ENCODE measurements at regions not wholly inside any gene's neighbourhood (a gene's known extent, or its start where the extent isn't known, plus 50 kb on each side); places are given as distances from the start of the nearest gene placed in this dataset.
"Not testable (repeated sequence)": the region's sequence is repeated elsewhere in the genome, so short reads cannot be mapped to it uniquely, and the experiment has no call there.

DNA sequence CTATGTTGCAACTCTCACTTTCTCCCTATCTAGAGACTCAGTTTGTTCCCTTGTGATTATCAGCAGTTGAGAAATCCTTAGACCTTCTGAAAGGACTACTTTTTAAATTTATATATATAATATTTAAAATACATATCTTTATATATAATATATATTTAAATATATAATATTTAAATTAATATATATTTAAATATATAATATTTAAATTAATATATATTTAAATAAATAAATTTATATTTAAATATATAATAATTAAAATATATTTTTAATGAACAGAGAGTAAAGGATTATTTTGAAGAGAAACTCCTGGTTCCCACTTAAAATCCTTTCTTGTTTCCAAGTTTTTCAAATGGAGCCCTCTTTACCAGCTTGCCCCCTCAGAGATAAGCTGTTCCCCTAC is 83.7 kb upstream of the TRIM77 start:
- Histone ChIP-seq H3K4me1 (ENCODE audit: control extremely low read depth in 1 of 4, control insufficient read depth in 4 of 4, insufficient read depth in 4 of 4, low read length in 3 of 4) (no peaks in the 10 kb centered on the region), H3K36me3 (ENCODE audit: control insufficient read depth in 4 of 4, insufficient read depth in 4 of 4, low read length in 3 of 4) (no peaks in the 10 kb centered on the region), H3K27ac (ENCODE audit: insufficient read depth in 1 of 2, low read depth in 1 of 2, low read length in 2 of 2, poor library complexity in 1 of 2, severe bottlenecking in 2 of 2) (no peak overlapping the region), H3K9me3 (ENCODE audit: control extremely low read depth in 1 of 5, control insufficient read depth in 4 of 5, insufficient read depth in 2 of 5, low read depth in 1 of 5, low read length in 4 of 5) (no peaks in the 10 kb centered on the region), H3K27me3 (replicated peaks in 2 of 5; ENCODE audit: control insufficient read depth in 4 of 5, insufficient read depth in 5 of 5, low read length in 4 of 5) (no peaks in the 10 kb centered on the region), H3K4me3 (ENCODE audit: control insufficient read depth in 1 of 7, extremely low read depth in 1 of 7, insufficient read depth in 4 of 7, low read depth in 2 of 7, low read length in 6 of 7) (no peak overlapping the region)
- DNase-seq = no peak
- ChIA-PET POLR2A (interaction anchor here (0.6 kb wide), 1 partner anchor 571 kb away, joined by 3 read pairs; no protein-coding TSS in a partner anchor), CTCF (no interaction called here)

DNA sequence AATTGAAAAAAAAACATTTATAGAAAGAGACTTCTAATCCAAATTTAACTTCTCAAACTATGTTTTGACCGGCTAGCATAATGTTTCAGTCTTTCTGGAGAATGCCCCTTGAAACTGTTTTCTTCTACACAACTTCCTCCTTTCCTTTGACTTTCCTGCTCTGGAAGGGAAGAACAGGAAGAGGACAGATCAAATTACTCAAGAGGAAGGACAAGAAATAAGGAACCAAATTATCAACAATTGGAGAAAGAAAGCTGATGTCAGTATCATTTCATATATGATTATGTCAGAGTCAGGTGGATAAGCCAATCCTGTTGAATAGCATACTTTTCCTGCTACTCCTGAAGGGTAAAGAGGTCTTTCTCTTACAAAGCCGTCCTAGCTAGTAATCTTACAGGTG is 83.2 kb upstream of the TRIM77 start:
- CTCF ChIA-PET = not testable (repeated sequence)
- no CpG with 5 or more reads among the region's 2 CpGs for WGBS (ENCODE audit: insufficient coverage)

DNA sequence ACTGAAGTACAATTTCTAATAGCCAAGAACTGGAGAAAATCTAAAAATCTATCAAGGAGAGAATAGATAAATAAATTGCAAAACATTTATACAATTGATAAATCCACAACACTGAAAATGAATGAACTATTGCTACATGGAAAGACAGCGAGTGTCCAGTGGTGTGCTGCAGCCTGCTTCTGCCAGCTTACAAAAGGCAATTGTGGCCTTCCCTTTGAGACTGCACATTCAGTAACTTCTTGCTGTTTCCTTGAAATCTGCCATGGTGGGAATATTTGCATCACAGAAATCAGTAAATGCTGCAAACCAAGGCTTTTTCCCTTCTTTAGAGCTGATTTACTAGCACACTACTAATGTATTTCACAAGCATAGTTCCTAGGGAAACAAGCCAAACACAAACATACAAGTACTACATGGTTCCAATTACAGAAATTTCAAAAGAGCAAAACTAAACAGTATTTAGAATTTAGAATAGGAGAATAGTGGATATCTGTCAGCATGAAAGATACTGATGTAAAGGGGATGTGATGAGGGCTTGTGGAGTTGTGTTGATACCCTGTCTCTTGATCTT is 76.9 kb upstream of the TRIM77 start:
- Histone ChIP-seq H3K4me1 (ENCODE audit: control extremely low read depth in 1 of 4, control insufficient read depth in 4 of 4, insufficient read depth in 4 of 4, low read length in 3 of 4) (no peaks in the 10 kb centered on the region), H3K27me3 (replicated peaks in 2 of 5; ENCODE audit: control insufficient read depth in 4 of 5, insufficient read depth in 5 of 5, low read length in 4 of 5) (no peaks in the 10 kb centered on the region), H3K4me3 (ENCODE audit: control insufficient read depth in 1 of 7, extremely low read depth in 1 of 7, insufficient read depth in 4 of 7, low read depth in 2 of 7, low read length in 6 of 7) (no peak overlapping the region), H3K9me3 (ENCODE audit: control extremely low read depth in 1 of 5, control insufficient read depth in 4 of 5, insufficient read depth in 2 of 5, low read depth in 1 of 5, low read length in 4 of 5) (no peaks in the 10 kb centered on the region), H3K36me3 (ENCODE audit: control insufficient read depth in 4 of 4, insufficient read depth in 4 of 4, low read length in 3 of 4) (no peaks in the 10 kb centered on the region), H3K27ac (ENCODE audit: insufficient read depth in 1 of 2, low read depth in 1 of 2, low read length in 2 of 2, poor library complexity in 1 of 2, severe bottlenecking in 2 of 2) (no peak overlapping the region)
- 100% methylated on average over 1 of the region's 1 CpG for WGBS (ENCODE audit: insufficient coverage)
- CTCF ChIA-PET = no interaction called here
- POLR2A ChIA-PET = no interaction called here
- no peak for DNase-seq

More for the DNA sequence above, 83.2 kb upstream of the TRIM77 start:
- H3K4me3 ChIP-seq (ENCODE audit: control insufficient read depth in 1 of 7, extremely low read depth in 1 of 7, insufficient read depth in 4 of 7, low read depth in 2 of 7, low read length in 6 of 7); H3K9me3 ChIP-seq (ENCODE audit: control extremely low read depth in 1 of 5, control insufficient read depth in 4 of 5, insufficient read depth in 2 of 5, low read depth in 1 of 5, low read length in 4 of 5); H3K27me3 ChIP-seq (replicated peaks in 2 of 5; ENCODE audit: control insufficient read depth in 4 of 5, insufficient read depth in 5 of 5, low read length in 4 of 5); H3K4me1 ChIP-seq (ENCODE audit: control extremely low read depth in 1 of 4, control insufficient read depth in 4 of 4, insufficient read depth in 4 of 4, low read length in 3 of 4); H3K36me3 ChIP-seq (ENCODE audit: control insufficient read depth in 4 of 4, insufficient read depth in 4 of 4, low read length in 3 of 4); POLR2A ChIA-PET; DNase-seq; H3K27ac ChIP-seq (ENCODE audit: insufficient read depth in 1 of 2, low read depth in 1 of 2, low read length in 2 of 2, poor library complexity in 1 of 2, severe bottlenecking in 2 of 2): not testable (repeated sequence)

DNA sequence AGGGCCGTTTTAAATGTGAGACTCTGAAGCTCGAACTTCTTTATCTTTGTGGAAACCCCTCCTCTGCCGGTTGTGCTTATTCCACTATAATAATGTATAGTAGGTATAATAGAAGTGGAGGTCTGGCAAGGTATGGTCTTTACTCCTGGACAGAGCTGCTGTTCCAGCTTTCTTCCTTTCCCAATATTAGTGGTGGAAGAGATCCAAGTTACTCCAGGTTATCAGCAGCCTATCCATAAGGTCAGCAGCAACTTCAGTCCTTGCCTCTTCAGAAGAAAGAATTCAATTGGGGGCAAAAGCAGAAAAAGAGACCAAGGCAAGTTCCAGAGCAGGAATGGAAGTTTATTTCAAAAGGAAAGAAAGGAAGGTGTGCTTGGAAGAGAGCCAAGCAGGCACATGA is 69.3 kb upstream of the TRIM77 start:
- DNase-seq; CTCF ChIA-PET; H3K4me1 ChIP-seq (ENCODE audit: control extremely low read depth in 1 of 4, control insufficient read depth in 4 of 4, insufficient read depth in 4 of 4, low read length in 3 of 4); H3K27me3 ChIP-seq (replicated peaks in 2 of 5; ENCODE audit: control insufficient read depth in 4 of 5, insufficient read depth in 5 of 5, low read length in 4 of 5); H3K4me3 ChIP-seq (ENCODE audit: control insufficient read depth in 1 of 7, extremely low read depth in 1 of 7, insufficient read depth in 4 of 7, low read depth in 2 of 7, low read length in 6 of 7); POLR2A ChIA-PET; H3K9me3 ChIP-seq (ENCODE audit: control extremely low read depth in 1 of 5, control insufficient read depth in 4 of 5, insufficient read depth in 2 of 5, low read depth in 1 of 5, low read length in 4 of 5); H3K36me3 ChIP-seq (ENCODE audit: control insufficient read depth in 4 of 4, insufficient read depth in 4 of 4, low read length in 3 of 4); H3K27ac ChIP-seq (ENCODE audit: insufficient read depth in 1 of 2, low read depth in 1 of 2, low read length in 2 of 2, poor library complexity in 1 of 2, severe bottlenecking in 2 of 2): not testable (repeated sequence)
- no CpG with 5 or more reads among the region's 3 CpGs for WGBS (ENCODE audit: insufficient coverage)

DNA sequence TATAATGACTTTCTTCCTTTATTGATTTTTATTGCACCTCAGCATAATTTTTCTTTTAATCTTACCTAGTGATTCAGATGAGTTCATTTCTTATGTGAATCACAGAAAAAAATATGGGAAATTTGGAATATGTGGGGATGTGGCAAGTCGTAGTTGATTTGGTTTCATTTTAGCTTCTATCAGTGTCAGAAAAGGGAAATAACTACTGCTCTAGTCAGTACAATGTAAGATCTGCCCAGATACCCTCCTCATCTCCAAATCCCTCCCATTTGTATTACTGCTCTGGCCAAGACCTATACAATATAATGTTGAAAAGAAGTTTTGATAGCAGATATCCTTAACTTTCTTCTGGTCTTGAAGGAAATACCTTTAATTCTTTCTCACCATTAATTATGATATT is 61.9 kb upstream of the TRIM77 start:
- CTCF ChIA-PET; H3K9me3 ChIP-seq (ENCODE audit: control extremely low read depth in 1 of 5, control insufficient read depth in 4 of 5, insufficient read depth in 2 of 5, low read depth in 1 of 5, low read length in 4 of 5); H3K27me3 ChIP-seq (replicated peaks in 2 of 5; ENCODE audit: control insufficient read depth in 4 of 5, insufficient read depth in 5 of 5, low read length in 4 of 5); H3K4me1 ChIP-seq (ENCODE audit: control extremely low read depth in 1 of 4, control insufficient read depth in 4 of 4, insufficient read depth in 4 of 4, low read length in 3 of 4); H3K4me3 ChIP-seq (ENCODE audit: control insufficient read depth in 1 of 7, extremely low read depth in 1 of 7, insufficient read depth in 4 of 7, low read depth in 2 of 7, low read length in 6 of 7); POLR2A ChIA-PET; DNase-seq; H3K27ac ChIP-seq (ENCODE audit: insufficient read depth in 1 of 2, low read depth in 1 of 2, low read length in 2 of 2, poor library complexity in 1 of 2, severe bottlenecking in 2 of 2); H3K36me3 ChIP-seq (ENCODE audit: control insufficient read depth in 4 of 4, insufficient read depth in 4 of 4, low read length in 3 of 4): not testable (repeated sequence)
- WGBS (ENCODE audit: insufficient coverage) = no CpG with 5 or more reads among the region's 1 CpG

DNA sequence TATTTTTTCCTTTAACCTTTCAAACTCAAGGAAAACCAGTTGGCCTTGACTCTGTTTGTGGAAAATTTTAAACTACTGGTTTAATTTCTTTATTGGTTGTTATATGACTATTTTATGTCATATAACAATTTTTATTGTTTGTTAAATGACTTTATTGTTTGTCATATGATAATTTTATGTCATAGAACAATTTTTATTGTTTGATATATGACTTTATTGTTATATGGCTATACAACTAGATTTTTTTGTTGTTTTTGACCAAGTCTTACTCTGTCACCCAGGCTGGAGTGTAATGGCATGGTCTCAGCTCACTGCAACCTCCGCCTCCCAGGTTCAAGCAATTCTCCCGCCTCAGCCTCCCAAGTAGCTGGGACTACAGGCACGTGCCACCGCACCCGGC is 61.1 kb upstream of the TRIM77 start:
- H3K4me1 ChIP-seq (ENCODE audit: control extremely low read depth in 1 of 4, control insufficient read depth in 4 of 4, insufficient read depth in 4 of 4, low read length in 3 of 4); H3K27me3 ChIP-seq (replicated peaks in 2 of 5; ENCODE audit: control insufficient read depth in 4 of 5, insufficient read depth in 5 of 5, low read length in 4 of 5); H3K36me3 ChIP-seq (ENCODE audit: control insufficient read depth in 4 of 4, insufficient read depth in 4 of 4, low read length in 3 of 4); H3K9me3 ChIP-seq (ENCODE audit: control extremely low read depth in 1 of 5, control insufficient read depth in 4 of 5, insufficient read depth in 2 of 5, low read depth in 1 of 5, low read length in 4 of 5); H3K27ac ChIP-seq (ENCODE audit: insufficient read depth in 1 of 2, low read depth in 1 of 2, low read length in 2 of 2, poor library complexity in 1 of 2, severe bottlenecking in 2 of 2); CTCF ChIA-PET; H3K4me3 ChIP-seq (ENCODE audit: control insufficient read depth in 1 of 7, extremely low read depth in 1 of 7, insufficient read depth in 4 of 7, low read depth in 2 of 7, low read length in 6 of 7); POLR2A ChIA-PET; DNase-seq: not testable (repeated sequence)
- WGBS (ENCODE audit: insufficient coverage) = 67% methylated on average over 3 of the region's 5 CpGs

DNA sequence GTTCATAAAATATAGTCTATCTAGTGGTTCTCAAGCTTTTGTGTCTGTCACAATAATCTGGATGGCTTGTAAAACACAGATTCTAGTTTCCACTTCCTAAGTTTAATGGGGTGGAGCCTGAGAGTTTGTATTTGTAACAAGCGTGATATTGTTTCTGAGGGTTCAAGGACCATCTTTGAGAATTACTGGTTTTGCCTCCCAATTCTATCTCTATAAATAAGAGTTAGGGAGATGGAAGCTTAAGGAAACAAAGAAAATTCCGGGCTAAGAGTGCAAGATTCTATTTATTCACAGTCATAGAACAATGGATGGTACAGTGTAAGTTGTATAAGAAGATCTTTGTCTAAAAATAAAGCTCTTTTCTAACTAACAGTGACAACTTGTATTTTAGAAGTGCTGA is 55.4 kb upstream of the TRIM77 start:
- WGBS (ENCODE audit: insufficient coverage) = no CpG with 5 or more reads among the region's 2 CpGs
- DNase-seq, POLR2A ChIA-PET: not testable (repeated sequence)

More for the DNA sequence above, 55.4 kb upstream of the TRIM77 start:
- H3K27ac ChIP-seq (ENCODE audit: insufficient read depth in 1 of 2, low read depth in 1 of 2, low read length in 2 of 2, poor library complexity in 1 of 2, severe bottlenecking in 2 of 2); H3K9me3 ChIP-seq (ENCODE audit: control extremely low read depth in 1 of 5, control insufficient read depth in 4 of 5, insufficient read depth in 2 of 5, low read depth in 1 of 5, low read length in 4 of 5); CTCF ChIA-PET; H3K4me1 ChIP-seq (ENCODE audit: control extremely low read depth in 1 of 4, control insufficient read depth in 4 of 4, insufficient read depth in 4 of 4, low read length in 3 of 4); H3K36me3 ChIP-seq (ENCODE audit: control insufficient read depth in 4 of 4, insufficient read depth in 4 of 4, low read length in 3 of 4); H3K4me3 ChIP-seq (ENCODE audit: control insufficient read depth in 1 of 7, extremely low read depth in 1 of 7, insufficient read depth in 4 of 7, low read depth in 2 of 7, low read length in 6 of 7); H3K27me3 ChIP-seq (replicated peaks in 2 of 5; ENCODE audit: control insufficient read depth in 4 of 5, insufficient read depth in 5 of 5, low read length in 4 of 5): not testable (repeated sequence)
